ENCODE measurements at regions not wholly inside any gene's neighbourhood (a gene's known extent, or its start where the extent isn't known, plus 50 kb on each side); places are given as distances from the start of the nearest gene placed in this dataset.

DNA sequence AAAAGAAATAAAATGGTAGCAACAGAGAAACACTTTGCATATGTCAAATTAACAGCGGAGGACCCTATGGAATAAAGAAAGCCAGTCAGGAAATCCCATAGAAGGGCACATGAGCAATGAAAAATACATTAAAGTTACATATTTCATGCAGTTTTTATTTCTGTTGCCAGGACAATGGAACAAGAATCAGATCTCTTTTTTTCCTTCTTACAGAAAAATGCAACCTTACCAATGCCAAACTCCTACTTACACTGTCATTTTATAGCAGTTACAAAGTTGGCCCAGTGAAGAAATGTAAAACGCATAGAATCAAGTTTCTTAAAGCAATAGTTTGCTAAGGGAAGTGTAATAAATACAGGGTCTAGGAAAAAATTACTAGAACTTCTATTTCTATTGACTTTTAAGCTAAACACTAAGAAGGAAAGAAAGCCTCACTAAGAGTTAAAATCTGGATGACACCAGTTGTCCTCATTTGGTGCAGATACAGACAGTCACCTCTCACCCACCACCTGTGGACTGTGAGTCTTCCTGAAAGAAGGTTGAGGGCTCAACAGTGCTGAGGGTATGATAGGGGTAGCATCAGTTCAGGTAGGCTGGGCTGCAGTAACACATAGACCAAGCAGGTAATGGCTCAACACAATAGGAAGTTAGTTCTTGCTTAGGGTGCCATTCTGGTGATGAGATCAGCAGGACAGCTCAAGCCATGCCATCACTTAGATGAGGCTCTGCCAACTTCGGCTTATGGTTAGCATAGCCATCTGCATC, 224.6 kb downstream of the ANAPC10 start:
- Histone ChIP-seq H3K36me3 (ENCODE audit: control insufficient read depth in 2 of 2, extremely low read depth in 1 of 2, insufficient read depth in 2 of 2, low read length in 2 of 2) (no peaks in the 10 kb centered on the region), H3K4me3 (replicated peaks in 1 of 3; ENCODE audit: insufficient read depth in 1 of 3, low read depth in 1 of 3, low read length in 3 of 3) (no peak overlapping the region), H3K79me2 (ENCODE audit: control insufficient read depth, insufficient read depth, low read length) (no peaks in the 10 kb centered on the region), H3K4me2 (ENCODE audit: insufficient read depth, low read length) (no peak overlapping the region), H3K4me1 (ENCODE audit: control insufficient read depth, extremely low read depth, insufficient read depth, low read length) (no peaks in the 10 kb centered on the region), H3K9me3 (replicated peaks; ENCODE audit: control insufficient read depth, insufficient read depth, low read length) (no peaks in the 10 kb centered on the region), H3K27ac (ENCODE audit: insufficient read depth, low read depth, low read length) (no peak overlapping the region), H3K9me1 (replicated peaks; ENCODE audit: control insufficient read depth, extremely low read depth, insufficient read depth, low read length) (no peaks in the 10 kb centered on the region), H3K9ac (replicated peaks; ENCODE audit: extremely low read depth, insufficient read depth, low read length) (no peak overlapping the region), H3K27me3 (ENCODE audit: control insufficient read depth in 2 of 2, insufficient read depth in 2 of 2, low read length in 2 of 2) (no peaks in the 10 kb centered on the region), H4K20me1 (replicated peaks; ENCODE audit: control insufficient read depth, extremely low read depth, insufficient read depth, low read length) (no peaks in the 10 kb centered on the region), H2AFZ (ENCODE audit: low read depth, low read length) (no peak overlapping the region)
- no TSS peak for BruUV-seq (replicated peaks)
- no peak for DNase-seq (ENCODE audit: low read depth, low spot score)
- no peak for FAIRE-seq
- TF ChIP-seq FOS (IDR thresholded peaks at IDR 0.05; ENCODE audit: borderline replicate concordance, insufficient read depth, low read length) (no peak), POLR2A (IDR thresholded peaks at IDR 0.05; ENCODE audit: low read depth, low read length) (no peak), MYC (IDR thresholded peaks at IDR 0.05; ENCODE audit: low read depth, low read length) (no peak), POLR2AphosphoS5 (IDR thresholded peaks at IDR 0.05; ENCODE audit: insufficient read depth, low read depth, low read length) (no peak), EZH2 (IDR thresholded peaks at IDR 0.05; ENCODE audit: borderline replicate concordance, low read depth, low read length, severe bottlenecking) (no peak), GATA2 (IDR thresholded peaks at IDR 0.05; ENCODE audit: insufficient read depth, insufficient read length, low read depth, low read length) (no peak), JUN (IDR thresholded peaks at IDR 0.05; ENCODE audit: borderline replicate concordance, insufficient read depth, insufficient read length, low read depth) (no peak)
- TF ChIP-seq, protein P1, sequence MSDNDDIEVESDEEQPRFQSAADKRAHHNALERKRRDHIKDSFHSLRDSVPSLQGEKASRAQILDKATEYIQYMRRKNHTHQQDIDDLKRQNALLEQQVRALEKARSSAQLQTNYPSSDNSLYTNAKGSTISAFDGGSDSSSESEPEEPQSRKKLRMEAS (IDR thresholded peaks at IDR 0.05; ENCODE audit: insufficient read depth, insufficient read length): no peak
- TF ChIP-seq, protein P2, sequence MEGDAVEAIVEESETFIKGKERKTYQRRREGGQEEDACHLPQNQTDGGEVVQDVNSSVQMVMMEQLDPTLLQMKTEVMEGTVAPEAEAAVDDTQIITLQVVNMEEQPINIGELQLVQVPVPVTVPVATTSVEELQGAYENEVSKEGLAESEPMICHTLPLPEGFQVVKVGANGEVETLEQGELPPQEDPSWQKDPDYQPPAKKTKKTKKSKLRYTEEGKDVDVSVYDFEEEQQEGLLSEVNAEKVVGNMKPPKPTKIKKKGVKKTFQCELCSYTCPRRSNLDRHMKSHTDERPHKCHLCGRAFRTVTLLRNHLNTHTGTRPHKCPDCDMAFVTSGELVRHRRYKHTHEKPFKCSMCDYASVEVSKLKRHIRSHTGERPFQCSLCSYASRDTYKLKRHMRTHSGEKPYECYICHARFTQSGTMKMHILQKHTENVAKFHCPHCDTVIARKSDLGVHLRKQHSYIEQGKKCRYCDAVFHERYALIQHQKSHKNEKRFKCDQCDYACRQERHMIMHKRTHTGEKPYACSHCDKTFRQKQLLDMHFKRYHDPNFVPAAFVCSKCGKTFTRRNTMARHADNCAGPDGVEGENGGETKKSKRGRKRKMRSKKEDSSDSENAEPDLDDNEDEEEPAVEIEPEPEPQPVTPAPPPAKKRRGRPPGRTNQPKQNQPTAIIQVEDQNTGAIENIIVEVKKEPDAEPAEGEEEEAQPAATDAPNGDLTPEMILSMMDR (IDR thresholded peaks at IDR 0.05; ENCODE audit: extremely low read depth in 1 of 2, insufficient read depth in 1 of 2, low read depth in 1 of 2, low read length in 2 of 2): no peak
- intact Hi-C loops (cut with micrococcal nuclease) (no loop called here), dilution Hi-C loops (cut with MboI; ENCODE audit: extremely low pct_ligation_motif_present, low sequenced_read_pairs) (no loop called here)
- CTCF ChIA-PET: no interaction called here
- POLR2A ChIA-PET: no interaction called here
